ENCODE measurements at regions not wholly inside any gene's neighbourhood (a gene's known extent, or its start where the extent isn't known, plus 50 kb on each side); places are given as distances from the start of the nearest gene placed in this dataset.
"Not testable (repeated sequence)": the region's sequence is repeated elsewhere in the genome, so short reads cannot be mapped to it uniquely, and the experiment has no call there.

DNA sequence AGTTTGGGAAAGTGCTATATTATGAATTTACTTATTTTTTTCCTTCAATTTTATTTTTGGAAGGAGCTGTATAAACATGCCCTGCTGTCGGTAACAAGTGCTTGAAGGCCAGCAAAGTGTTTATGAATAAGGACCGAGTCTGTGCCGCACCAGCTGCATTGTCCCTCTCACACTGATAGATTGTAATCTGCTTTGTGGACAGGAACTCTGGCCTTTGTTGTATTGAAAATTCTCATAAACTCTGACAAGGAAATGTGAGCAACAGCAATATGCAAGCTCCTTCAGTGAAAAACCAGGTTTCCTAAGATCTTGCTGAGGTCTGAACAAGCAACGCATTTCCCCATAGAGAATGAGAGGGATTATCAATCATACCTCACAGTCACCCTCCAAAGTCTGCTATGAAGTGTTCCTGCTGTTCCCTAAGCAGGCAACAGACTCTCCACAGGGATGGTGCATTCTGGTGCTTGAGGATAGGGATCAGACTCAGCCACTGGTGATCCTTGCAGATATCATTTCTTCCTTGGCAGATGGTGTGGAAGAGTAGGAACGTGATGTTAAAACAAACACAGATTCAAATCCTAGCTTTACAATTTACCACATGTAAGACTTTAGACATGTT, 109.6 kb downstream of the KCNJ2 start:
- no peak for DNase-seq (ENCODE audit: low spot score)

DNA sequence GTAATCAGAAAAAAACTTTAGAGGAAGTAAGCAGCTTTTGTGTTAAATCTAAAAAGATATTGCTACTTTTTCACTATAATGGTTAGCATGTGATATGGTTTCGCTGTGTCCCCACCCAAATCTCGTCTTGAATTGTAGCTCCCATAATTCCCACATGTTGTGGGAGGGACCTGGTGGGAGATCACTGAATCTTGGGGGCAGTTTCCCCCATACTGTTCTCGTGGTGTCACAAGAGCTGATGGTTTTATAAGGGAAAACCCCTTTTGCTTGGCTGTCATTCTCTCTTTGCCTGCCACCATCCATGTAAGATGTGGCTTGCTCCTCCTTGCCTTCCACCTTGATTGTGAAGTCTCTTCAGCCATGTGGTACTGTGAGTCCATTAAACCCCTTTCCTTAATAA, 117.1 kb downstream of the KCNJ2 start:
- DNase-seq (ENCODE audit: low spot score) = no peak

DNA sequence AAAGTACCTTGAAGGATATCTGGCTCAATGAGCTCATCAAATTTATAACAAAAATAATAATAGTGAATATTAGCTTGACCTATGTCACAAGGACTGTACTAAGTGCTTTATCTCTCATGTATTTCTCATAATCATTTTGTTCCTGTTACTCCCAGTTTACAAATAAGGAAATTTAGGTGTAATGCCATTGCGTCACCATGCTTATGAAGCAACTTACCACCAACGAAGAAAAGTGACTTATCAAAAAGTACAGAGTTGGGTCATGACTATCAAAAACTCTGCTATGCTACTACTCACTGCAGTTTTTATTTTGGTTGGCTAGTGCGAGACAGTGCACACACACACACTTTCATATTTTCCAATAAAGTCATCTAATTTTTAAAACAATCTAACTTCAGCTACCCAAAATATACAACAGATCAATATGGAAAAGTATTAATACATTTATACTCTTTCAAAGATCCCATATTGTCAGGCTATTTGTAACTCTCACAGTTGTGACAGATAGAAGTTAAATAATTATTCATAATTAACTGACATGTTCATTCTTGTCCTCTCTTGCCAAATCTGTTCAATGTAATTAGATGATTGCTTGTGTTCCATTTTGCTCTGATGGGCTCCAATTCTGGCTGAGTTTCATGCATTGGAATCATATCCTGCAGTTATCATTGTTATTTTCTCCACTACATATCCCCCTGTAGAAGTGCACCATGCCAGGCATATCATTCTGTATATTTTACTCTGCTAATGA, 119.4 kb downstream of the KCNJ2 start:
- DNase-seq (ENCODE audit: low spot score) = no peak

DNA sequence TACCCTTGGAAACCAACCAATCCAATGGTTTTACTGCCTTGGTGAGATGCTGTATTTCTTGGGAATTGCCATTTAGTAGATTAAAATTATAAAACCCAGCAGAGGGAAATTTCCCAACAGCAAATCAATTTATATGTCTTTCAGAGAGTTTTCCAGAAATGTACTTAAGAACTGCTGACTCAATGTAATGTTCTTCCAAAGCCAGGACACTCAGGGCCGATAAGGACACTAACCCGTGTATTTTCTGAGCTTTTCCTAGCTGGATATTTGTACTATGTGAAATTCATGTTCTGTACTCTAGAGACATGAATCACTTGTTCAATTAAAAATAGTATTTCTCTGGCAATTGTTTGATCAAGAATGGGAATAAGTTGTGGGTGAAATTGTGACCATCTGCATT, 121.4 kb downstream of the KCNJ2 start:
- no peak for DNase-seq (ENCODE audit: low spot score)

DNA sequence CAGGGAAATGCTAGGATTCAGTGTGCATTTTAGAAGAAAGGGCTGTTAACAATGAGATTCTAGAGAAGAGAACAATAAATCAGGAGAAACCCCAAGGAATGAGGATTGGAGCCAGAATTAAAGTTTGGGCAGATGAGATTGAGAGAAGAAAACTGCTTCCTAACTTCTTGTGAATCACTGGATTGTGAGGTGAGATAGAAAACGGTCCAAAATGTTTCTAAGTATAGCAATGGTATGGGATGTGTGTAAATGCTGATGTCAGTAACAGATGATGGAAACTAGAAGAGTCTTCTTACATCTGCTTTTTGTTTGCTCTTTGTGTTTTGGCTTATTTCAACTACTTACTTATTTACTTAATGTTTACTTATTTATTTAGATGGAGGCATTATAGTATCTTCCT, 123.0 kb downstream of the KCNJ2 start:
- no peak for DNase-seq (ENCODE audit: low spot score)

DNA sequence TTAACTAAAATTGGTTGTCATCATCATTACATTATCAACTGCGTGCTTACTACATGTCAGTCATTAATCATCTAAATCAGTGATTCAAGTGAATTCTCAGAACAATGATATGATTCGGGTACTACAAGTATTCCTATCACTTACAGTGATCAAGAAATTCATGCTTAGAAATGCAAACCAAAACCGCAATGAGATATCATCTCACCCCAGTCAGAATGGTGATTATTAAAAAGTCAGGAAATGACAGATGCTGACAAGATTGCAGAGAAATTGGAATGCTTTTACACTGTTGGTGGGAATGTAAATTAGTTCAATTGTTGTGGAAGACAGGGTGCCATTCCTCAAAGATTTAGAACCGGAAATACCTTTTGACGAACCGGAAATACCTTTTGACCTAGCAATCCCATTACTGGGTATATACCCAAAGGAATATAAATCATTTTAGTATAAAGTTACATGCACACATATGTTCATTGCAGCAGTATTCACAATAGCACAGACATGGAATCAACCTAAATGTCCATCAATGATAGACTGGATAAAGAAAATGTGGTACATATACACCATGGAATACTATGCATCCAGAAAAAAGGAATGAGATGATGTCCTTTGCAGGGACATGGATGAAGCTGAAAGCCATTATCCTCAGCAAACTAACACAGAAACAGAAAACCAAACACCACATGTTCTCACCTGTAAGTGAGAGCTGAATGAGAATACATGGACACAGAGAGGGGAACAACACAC, 124.4 kb downstream of the KCNJ2 start:
- not testable (repeated sequence) for DNase-seq (ENCODE audit: low spot score)

DNA sequence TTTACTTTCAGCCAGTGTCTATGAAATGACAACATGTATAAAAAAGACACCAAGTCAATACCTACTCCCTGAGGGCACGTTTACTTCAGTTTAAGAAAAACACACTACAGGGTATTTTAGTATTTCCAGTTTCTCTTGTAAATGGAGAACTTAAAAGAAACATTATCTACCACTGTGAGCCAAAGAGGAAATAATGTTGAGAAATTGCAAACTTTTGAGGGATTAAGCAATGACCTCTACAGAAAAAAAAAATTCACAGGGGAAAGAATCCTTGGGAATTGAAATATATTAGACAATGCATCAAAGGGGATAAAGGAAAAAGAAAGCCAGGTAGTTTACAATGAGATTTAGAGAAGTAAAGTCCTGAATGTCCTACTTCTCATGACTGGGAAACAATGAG, 126.0 kb downstream of the KCNJ2 start:
- DNase-seq (ENCODE audit: low spot score) = no peak

DNA sequence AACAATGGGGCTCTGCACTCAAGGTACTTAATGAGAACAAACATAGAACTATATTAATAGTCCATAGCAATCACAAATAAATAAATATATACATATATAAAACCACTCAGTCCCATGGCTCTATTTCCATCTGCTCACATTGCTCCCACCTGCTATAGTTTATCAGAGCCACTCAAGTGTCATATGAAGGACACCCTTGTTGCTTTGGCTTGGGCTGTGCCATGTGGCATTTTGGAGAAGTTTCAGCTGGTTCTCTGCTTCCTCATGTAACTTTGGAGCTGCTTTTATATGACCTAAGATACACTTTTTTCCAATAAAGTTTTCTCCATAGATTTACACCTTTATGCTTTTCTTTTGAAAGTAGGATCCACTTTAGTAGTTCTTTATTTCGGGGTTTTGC, 126.4 kb downstream of the KCNJ2 start:
- DNase-seq (ENCODE audit: low spot score) = no peak

DNA sequence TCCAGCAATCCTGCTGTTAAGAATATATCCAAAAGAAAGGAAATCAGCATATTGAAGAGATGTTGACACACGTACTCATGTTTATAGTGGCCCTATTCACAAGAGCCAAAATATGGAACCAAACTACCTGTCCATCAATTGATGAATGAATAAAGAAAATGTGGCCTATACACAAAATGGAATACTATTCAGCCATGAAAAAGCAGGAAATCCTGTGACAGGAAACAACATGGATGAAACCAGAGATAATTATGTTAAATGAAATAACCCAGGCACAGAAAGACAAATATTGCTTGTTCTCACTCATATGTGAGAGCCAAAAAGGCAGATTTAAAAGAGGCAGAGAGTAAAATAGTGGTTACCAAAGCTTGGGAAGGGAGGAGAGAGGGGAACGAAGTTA, 127.1 kb downstream of the KCNJ2 start:
- no peak for DNase-seq (ENCODE audit: low spot score)

DNA sequence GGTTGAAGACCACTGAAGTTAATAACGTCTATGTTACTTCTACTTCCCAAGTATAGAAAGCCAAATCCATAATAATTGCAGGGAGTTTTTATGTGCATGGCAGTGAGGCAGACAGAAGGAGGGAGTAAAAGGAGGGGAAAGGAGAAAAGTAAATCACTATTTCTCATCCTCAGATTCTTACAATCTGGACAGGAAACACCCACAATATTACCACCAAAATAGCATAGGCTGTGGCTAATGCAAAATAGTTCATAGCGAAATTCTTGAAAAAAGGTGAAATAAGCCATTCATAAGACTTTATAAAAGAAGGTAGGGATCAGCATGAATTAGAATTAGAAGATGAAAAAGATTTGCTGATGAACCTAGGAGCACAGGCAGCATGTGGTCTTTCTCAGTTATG, 128.1 kb downstream of the KCNJ2 start:
- DNase-seq (ENCODE audit: low spot score) = no peak

DNA sequence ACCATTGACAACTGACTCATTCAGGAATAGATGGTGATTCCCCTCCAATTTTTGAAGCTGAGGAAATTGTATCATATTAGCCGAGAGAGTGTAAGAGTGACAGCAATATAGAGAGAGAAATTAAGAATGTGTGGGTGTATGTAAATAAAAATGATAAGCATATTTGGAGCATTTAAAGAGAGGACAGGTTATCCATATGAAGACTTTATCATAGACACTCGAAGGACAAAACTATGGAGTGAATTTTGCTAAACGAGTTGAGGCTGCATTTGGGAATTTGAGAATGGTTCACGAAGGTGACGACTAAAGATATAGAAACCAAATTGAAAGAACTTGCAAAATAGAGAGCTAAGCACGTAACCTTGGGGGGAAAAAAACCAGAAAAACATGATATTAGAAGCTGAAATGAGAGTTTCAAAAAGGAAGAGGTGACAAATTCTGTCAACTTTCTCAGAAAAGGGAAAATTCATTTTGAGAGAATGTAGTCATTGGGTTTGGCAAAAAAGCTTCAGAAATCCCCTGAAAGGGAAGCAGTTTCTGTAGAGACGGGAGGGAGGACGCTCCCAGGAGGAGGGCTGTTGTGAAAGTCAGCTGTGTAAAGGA, 129.7 kb downstream of the KCNJ2 start:
- no peak for DNase-seq (ENCODE audit: low spot score)

DNA sequence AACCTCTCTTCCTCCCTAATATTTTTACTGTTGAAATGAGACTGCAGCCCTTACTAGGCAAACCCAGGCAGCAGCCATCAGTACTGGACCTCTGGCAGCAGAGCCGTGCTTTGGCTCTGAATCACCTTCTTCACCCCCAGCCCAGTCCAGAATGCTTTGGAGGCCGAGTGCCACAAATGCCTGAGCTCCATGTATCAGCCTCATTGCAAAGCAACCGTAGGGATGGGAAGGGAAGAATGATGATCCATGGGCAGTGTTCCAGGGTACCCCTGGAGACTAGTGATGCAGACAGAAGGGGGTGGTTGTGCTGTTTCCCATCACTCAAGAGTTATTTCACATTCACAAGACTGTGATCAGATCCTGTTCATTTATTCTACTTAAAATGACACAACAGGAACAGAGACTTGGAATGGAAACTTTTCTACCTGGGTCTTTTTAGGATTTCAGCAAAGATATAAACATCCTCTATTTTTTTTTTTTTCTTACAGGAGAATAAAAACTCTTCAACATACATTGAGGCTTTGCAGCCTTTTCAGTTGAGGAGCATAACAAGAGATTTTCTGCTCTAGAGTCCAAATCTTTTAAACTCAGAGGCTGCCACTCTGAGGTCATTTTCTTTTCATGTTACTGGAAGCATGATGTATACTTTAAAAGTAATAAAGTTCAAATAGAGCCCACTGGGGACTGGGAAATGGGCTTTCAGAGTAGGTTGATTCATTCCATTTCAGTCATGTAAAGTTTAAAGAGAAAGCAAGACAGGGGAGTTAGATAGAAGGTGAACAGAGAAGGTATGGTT, 138.3 kb downstream of the KCNJ2 start:
- no peak for DNase-seq (ENCODE audit: low spot score)

DNA sequence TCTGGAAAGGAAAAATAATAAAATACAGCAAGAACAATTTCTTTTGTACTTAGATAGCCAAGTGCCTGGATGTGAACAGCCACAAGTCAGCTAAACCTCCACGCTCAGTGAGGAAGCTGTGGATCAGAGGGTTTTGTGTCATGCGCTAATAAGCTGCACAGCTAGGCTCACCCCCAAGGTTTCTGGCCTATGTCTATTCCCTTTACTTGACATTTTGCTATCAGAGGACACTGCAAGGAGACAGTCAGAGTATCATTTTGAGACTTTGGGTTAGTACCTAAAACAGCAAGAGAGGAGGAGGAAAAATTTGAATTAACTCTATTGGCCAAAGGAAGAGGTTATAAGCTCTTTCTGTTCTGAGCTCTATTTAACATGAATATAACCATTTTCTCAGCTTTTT, 139.3 kb downstream of the KCNJ2 start:
- no peak for DNase-seq (ENCODE audit: low spot score)

DNA sequence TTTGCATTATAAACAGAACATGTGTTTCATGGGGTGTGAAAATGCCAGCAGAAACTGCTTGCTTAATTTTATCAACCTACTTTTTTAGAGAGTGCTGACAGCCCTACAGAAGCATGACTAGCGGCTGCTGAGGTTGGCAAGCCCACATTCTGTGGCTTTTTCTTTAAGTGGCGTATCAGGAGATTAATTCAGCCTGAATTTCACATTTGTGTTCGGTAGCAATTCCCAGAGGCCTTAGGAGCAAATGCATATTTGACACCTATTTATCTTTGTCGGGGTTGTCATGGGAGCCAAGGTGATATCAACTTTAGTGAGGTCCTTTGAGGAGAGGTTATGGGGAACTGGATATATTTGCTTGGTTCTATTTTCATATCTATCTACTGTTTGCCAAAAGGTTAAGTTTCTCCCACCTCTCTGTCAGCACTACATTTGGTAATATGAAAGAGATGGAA, 140.9 kb downstream of the KCNJ2 start:
- DNase-seq (ENCODE audit: low spot score) = no peak

DNA sequence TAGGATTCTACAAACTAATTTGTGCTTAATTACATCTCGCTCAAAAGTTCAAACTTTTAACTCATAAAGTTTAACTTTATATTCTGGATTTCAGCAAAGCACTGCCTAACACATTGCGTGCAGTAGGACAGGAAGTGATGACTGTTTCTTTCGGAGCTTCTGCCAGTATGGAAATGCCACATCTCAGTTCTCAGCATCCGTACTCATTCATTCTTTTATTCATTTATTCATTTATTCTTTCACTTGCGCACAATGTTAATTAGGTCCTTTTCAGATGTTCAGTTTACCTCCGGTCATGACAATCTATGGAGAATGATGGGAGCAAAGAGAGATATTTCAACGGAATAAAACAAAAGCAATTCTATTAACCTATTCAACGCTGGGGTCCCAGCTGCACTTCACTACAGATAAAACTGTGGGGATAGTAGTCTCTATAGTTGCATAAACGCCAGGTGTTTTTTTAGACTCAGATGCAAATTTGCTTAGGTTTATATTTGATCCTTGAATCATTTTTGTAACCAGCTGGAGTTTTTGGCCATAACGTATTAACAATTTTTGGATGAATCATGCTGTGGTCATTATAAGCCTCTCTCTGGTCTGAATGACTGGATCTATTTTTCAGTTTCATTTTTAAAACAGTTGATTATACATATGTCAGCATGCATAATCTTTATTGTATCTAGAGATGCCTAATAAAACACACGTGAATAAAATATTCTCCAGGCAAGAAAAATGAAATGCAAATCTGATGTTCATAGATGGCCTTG, 143.9 kb downstream of the KCNJ2 start:
- no peak for DNase-seq (ENCODE audit: low spot score)

DNA sequence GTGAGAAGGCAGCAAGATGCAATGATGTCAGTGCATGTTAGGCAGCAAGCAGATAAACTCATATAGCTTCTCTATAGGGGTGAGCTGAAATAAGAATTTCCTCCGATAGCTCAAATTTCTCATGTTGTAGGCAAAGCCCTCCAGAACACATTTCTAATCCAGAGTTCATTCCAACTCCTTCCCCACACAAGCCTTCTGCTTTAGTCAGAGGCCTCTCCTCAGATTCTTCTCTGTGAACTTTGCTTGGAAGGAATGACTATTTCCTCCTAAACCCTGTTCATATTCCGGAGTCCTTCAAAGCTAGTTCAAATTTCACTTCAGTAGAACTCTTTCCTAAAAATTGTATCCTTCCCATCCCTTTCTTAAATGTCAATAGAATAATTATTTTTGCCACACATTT, 144.8 kb downstream of the KCNJ2 start:
- DNase-seq (ENCODE audit: low spot score) = no peak

DNA sequence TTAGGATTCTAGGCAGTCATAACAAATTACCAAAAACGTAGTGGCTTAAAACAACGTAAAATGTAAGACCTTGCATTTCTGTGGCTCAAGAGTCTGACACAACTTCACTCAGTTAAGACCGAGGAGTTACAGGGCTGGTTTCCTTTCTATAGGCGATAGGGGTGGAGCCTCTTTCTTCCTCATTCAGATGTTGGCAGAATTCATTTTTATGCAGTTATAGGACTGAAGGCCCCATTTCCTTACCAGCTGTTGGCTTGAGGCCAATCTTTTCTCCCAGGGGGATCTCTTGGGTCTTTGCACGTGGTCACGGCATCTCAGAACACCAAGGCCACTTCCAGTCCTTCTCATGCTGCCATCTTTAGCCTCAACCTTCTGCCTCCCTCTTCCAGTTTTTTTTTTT, 145.2 kb downstream of the KCNJ2 start:
- DNase-seq (ENCODE audit: low spot score) = no peak

DNA sequence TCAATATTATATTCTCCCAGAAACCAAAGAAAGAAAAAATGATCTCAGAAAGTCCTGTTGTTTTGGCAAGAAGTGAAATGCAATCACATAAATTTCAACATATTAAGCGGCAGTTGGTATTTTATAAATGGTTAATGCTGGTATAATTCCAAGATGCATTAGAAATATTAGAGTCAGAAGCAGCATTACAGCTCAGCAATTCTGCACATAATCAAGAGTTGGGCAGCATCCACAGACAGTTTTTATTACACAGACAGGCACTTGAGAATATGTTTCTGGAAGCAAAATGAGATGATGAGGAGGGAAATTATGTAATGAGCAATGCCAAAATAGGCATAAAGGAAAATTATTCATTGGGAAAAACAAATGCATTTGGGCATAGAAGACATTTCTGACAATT, 148.1 kb downstream of the KCNJ2 start:
- DNase-seq (ENCODE audit: low spot score) = no peak

DNA sequence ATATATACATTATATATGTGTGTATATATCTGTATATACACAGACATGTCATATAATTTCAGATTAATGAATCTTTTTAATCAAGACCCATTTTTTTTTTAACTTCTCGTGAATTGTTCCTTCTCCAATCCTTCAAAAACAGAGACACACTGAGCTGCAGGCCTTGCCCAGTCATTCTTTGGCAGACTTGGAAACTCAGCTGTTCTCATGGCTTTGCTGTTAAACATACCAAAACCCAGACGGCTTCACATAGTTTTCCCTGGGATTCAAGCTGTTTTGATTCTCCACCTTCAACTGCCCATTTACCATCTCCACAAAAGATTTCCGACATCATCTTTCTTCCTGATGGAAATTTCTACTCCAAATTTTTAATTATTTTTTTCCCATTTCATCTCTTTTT, 148.7 kb downstream of the KCNJ2 start:
- no peak for DNase-seq (ENCODE audit: low spot score)

DNA sequence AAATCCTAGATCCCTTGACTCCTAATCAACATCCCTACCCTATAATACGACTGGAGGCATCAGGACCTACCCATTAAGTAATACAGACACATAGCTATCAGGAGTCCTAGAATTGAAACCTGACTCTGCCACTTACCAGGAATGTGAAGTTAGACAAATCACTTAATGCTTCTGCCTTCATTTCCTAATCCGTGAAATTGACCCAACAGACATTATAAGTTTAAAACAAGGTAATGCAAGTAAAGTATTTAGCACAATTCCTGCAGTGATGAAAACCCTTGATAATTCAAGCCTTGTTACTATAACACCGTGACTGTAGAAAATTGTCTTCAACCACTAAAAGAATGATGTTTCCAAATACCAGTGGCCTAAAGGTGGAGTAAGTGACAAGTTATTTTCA, 150.2 kb downstream of the KCNJ2 start:
- no peak for DNase-seq (ENCODE audit: low spot score)
